ENCODE measurements at regions not wholly inside any gene's neighbourhood (a gene's known extent, or its start where the extent isn't known, plus 50 kb on each side); places are given as distances from the start of the nearest gene placed in this dataset.

GRCh38 chr5:145245354-145245753 is 589.8 kb downstream of the PRELID2 start:
- Histone ChIP-seq H3K9me2 (replicated peaks; ENCODE audit: low read depth, low read length) (no peaks in the 10 kb centered on the region), H3K27me3 (ENCODE audit: insufficient read depth, low read length, poor library complexity, severe bottlenecking) (no peaks in the 10 kb centered on the region), H3K36me3 (ENCODE audit: insufficient read depth, low read length) (no peaks in the 10 kb centered on the region), H3K4me2 (ENCODE audit: low read depth, low read length, poor library complexity, severe bottlenecking) (no peak overlapping the region), H3K9ac (ENCODE audit: low read depth, low read length, poor library complexity, severe bottlenecking) (no peak overlapping the region), H2AFZ (ENCODE audit: low read length) (no peak overlapping the region), H4K20me1 (ENCODE audit: insufficient read depth, low read length, poor library complexity, severe bottlenecking) (no peaks in the 10 kb centered on the region), H3K4me1 (ENCODE audit: insufficient read depth, low read length, poor library complexity, severe bottlenecking) (no peaks in the 10 kb centered on the region), H3K79me2 (ENCODE audit: insufficient read depth, low read length) (no peaks in the 10 kb centered on the region), H3K9me3 (ENCODE audit: insufficient read depth, low read depth, low read length) (no peaks in the 10 kb centered on the region), H3K4me3 (ENCODE audit: low read length, poor library complexity, severe bottlenecking) (no peak overlapping the region), H3F3A (ENCODE audit: low read depth) (no peaks in the 10 kb centered on the region)
- TF ChIP-seq EZH2phosphoT487 (IDR thresholded peaks at IDR 0.05; ENCODE audit: borderline replicate concordance) = no peak
- TF ChIP-seq, protein P1, sequence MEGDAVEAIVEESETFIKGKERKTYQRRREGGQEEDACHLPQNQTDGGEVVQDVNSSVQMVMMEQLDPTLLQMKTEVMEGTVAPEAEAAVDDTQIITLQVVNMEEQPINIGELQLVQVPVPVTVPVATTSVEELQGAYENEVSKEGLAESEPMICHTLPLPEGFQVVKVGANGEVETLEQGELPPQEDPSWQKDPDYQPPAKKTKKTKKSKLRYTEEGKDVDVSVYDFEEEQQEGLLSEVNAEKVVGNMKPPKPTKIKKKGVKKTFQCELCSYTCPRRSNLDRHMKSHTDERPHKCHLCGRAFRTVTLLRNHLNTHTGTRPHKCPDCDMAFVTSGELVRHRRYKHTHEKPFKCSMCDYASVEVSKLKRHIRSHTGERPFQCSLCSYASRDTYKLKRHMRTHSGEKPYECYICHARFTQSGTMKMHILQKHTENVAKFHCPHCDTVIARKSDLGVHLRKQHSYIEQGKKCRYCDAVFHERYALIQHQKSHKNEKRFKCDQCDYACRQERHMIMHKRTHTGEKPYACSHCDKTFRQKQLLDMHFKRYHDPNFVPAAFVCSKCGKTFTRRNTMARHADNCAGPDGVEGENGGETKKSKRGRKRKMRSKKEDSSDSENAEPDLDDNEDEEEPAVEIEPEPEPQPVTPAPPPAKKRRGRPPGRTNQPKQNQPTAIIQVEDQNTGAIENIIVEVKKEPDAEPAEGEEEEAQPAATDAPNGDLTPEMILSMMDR (conservative IDR thresholded peaks at IDR 0.05; ENCODE audit: low read length) = no peak

- H3K4me2 ChIP-seq (ENCODE audit: low read depth, low read length, poor library complexity, severe bottlenecking) = no peak overlapping the region
- H3K9ac ChIP-seq (ENCODE audit: low read depth, low read length, poor library complexity, severe bottlenecking) = no peak overlapping the region
- no peaks in the 10 kb centered on the region for H3K79me2 ChIP-seq (ENCODE audit: insufficient read depth, low read length)
- H3K4me3 ChIP-seq (ENCODE audit: low read length, poor library complexity, severe bottlenecking) = no peak overlapping the region
- H2AFZ ChIP-seq (ENCODE audit: low read length) = no peak overlapping the region
- H3K36me3 ChIP-seq (ENCODE audit: insufficient read depth, low read length) = no peaks in the 10 kb centered on the region
- H3K9me3 ChIP-seq (ENCODE audit: insufficient read depth, low read depth, low read length) = no peaks in the 10 kb centered on the region
- H3K27me3 ChIP-seq (ENCODE audit: insufficient read depth, low read length, poor library complexity, severe bottlenecking) = no peaks in the 10 kb centered on the region
- no peak for TF ChIP-seq EZH2phosphoT487 (IDR thresholded peaks at IDR 0.05; ENCODE audit: borderline replicate concordance)
- TF ChIP-seq, protein P1 (conservative IDR thresholded peaks at IDR 0.05; ENCODE audit: low read length) = no peak
- no peaks in the 10 kb centered on the region for H3F3A ChIP-seq (ENCODE audit: low read depth)
- no peaks in the 10 kb centered on the region for H4K20me1 ChIP-seq (ENCODE audit: insufficient read depth, low read length, poor library complexity, severe bottlenecking)
- H3K4me1 ChIP-seq (ENCODE audit: insufficient read depth, low read length, poor library complexity, severe bottlenecking) = no peaks in the 10 kb centered on the region
- H3K9me2 ChIP-seq (replicated peaks; ENCODE audit: low read depth, low read length) = no peaks in the 10 kb centered on the region
These were observed 590.4 kb downstream of the PRELID2 start for GRCh38 chr5:145244788-145245187.

DNA sequence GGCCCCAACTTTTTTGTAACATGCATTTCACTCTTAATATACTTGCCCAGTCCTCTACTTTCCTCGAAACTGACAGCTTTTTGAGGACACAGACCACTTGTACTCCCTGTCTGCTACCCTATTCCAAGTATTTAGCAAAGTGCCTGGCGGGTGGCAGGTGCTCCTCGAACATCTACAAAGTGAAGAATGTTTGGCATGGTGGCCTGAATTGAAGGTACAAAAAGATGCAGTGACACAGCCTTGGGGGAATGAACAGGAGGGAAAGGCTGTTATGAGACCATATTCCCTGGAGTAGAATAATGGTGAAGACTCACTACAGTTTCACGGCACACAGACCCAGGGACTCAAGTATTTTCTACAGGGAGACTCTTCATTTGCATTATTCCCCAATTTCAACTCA is 590.9 kb downstream of the PRELID2 start:
- H3K4me2 ChIP-seq (ENCODE audit: low read depth, low read length, poor library complexity, severe bottlenecking) = no peak overlapping the region
- H3K4me1 ChIP-seq (ENCODE audit: insufficient read depth, low read length, poor library complexity, severe bottlenecking) = no peaks in the 10 kb centered on the region

More for the DNA sequence above, 590.9 kb downstream of the PRELID2 start:
- Histone ChIP-seq H3F3A (ENCODE audit: low read depth) (no peaks in the 10 kb centered on the region), H3K4me3 (ENCODE audit: low read length, poor library complexity, severe bottlenecking) (no peak overlapping the region), H3K9me3 (ENCODE audit: insufficient read depth, low read depth, low read length) (no peaks in the 10 kb centered on the region), H3K9ac (ENCODE audit: low read depth, low read length, poor library complexity, severe bottlenecking) (no peak overlapping the region), H2AFZ (ENCODE audit: low read length) (no peak overlapping the region), H3K27me3 (ENCODE audit: insufficient read depth, low read length, poor library complexity, severe bottlenecking) (no peaks in the 10 kb centered on the region), H4K20me1 (ENCODE audit: insufficient read depth, low read length, poor library complexity, severe bottlenecking) (no peaks in the 10 kb centered on the region), H3K36me3 (ENCODE audit: insufficient read depth, low read length) (no peaks in the 10 kb centered on the region), H3K79me2 (ENCODE audit: insufficient read depth, low read length) (no peaks in the 10 kb centered on the region), H3K9me2 (replicated peaks; ENCODE audit: low read depth, low read length) (no peaks in the 10 kb centered on the region)
- TF ChIP-seq, protein P1 (conservative IDR thresholded peaks at IDR 0.05; ENCODE audit: low read length) = no peak
